Activated naive CD4-positive, alpha-beta T cell treated with anti-CD3 and anti-CD28 coated beads, Interleukin-2, amount 10 ng/mL, durations not matched to agents 7 days and 5 days (primary cell): ENCODE measurements at regions not wholly inside any gene's neighbourhood (a gene's known extent, or its start where the extent isn't known, plus 50 kb on each side); places are given as distances from the start of the nearest gene placed in this dataset.

Experiments
- CTCF ChIA-PET: fragments of 350-600 bp; sonication (Branson Sonifier 250); formaldehyde crosslinking; loops from one replicate; lab custom pipeline; 2021; ENCODE audit warnings: antibody characterized with exemption; lab: Charles Lee
- DNase-seq: peaks from one replicate; pipeline ENCODE4 v3.0.0-alpha.2; 2020
- H3K27ac Mint-ChIP-seq: one replicate; pipeline ENCODE4 v1.8.0; 2021; ENCODE audit warnings: mild to moderate bottlenecking, moderate library complexity, mixed read lengths
- H3K27me3 Mint-ChIP-seq: one replicate; pipeline ENCODE4 v1.8.0; 2021; ENCODE audit warnings: mild to moderate bottlenecking, mixed read lengths
- H3K36me3 Mint-ChIP-seq: one replicate; pipeline ENCODE4 v1.8.0; 2021; ENCODE audit warnings: mixed read lengths
- H3K4me1 Mint-ChIP-seq: one replicate; pipeline ENCODE4 v1.8.0; 2021; ENCODE audit warnings: mixed read lengths
- H3K4me3 Mint-ChIP-seq: one replicate; pipeline ENCODE4 v1.8.0; 2021; ENCODE audit warnings: mild to moderate bottlenecking, moderate library complexity, mixed read lengths
- H3K9me3 Mint-ChIP-seq: one replicate; pipeline ENCODE4 v1.8.0; 2021; ENCODE audit warnings: mixed read lengths

GRCh38 chr11:134794192-134794591, 382.1 kb upstream of the B3GAT1 start:
- Mint-ChIP-seq H3K9me3 (no peaks in the 10 kb centered on the region), H3K4me3 (no peak overlapping the region), H3K4me1 (no peaks in the 10 kb centered on the region), H3K36me3 (no peaks in the 10 kb centered on the region), H3K27ac (no peak overlapping the region), H3K27me3 (peaks cover 4% of the 10 kb centered on the region)
- no peak for DNase-seq
- CTCF ChIA-PET: no interaction called here

GRCh38 chr11:134792677-134793076, 380.6 kb upstream of the B3GAT1 start:
- Mint-ChIP-seq H3K4me1 (no peaks in the 10 kb centered on the region), H3K27me3 (peaks cover 4% of the 10 kb centered on the region), H3K9me3 (no peaks in the 10 kb centered on the region), H3K27ac (no peak overlapping the region), H3K4me3 (no peak overlapping the region), H3K36me3 (no peaks in the 10 kb centered on the region)
- no peak for DNase-seq
- CTCF ChIA-PET: interaction anchor here (1.0 kb wide), 1 partner anchor 11 kb away, joined by 3 read pairs; no protein-coding TSS in a partner anchor

DNA sequence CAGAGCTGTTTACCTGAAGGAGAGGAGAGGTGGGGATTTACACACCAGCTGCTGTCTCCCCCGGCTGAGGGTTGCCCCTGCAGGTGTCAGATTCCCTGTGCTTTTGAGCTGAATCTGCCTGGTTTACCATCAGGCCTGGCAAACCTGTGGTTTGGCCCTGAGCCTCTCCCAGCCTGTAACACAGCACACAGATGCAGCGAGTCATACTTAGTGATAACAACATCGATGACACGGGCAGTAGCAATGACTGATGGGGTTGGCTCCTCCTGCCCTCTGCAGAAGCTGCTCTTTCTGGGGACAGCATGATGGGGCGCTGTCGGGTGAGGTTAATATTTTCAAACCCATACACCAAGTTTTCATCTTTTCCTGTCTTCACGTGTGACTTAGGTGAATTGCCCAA, 380.0 kb upstream of the B3GAT1 start:
- Mint-ChIP-seq H3K4me1 (no peaks in the 10 kb centered on the region), H3K27ac (no peak overlapping the region), H3K36me3 (no peaks in the 10 kb centered on the region), H3K27me3 (peaks cover 4% of the 10 kb centered on the region), H3K4me3 (no peak overlapping the region), H3K9me3 (no peaks in the 10 kb centered on the region)
- CTCF ChIA-PET: interaction anchor here (1.0 kb wide), 1 partner anchor 12 kb away, joined by 3 read pairs; no protein-coding TSS in a partner anchor
- DNase-seq: no peak

- Mint-ChIP-seq H3K36me3 (no peaks in the 10 kb centered on the region), H3K4me3 (no peak overlapping the region), H3K27ac (no peak overlapping the region), H3K27me3 (peaks cover 4% of the 10 kb centered on the region), H3K9me3 (no peaks in the 10 kb centered on the region), H3K4me1 (no peaks in the 10 kb centered on the region)
- CTCF ChIA-PET: no interaction called here
- no peak for DNase-seq
Measured at GRCh38 chr11:134791102-134791501, 379.1 kb upstream of the B3GAT1 start.

GRCh38 chr11:134789104-134789503, 377.1 kb upstream of the B3GAT1 start:
- H3K4me1 Mint-ChIP-seq: no peaks in the 10 kb centered on the region
- no peak overlapping the region for H3K27ac Mint-ChIP-seq
- H3K36me3 Mint-ChIP-seq: no peaks in the 10 kb centered on the region
- no peaks in the 10 kb centered on the region for H3K9me3 Mint-ChIP-seq
- CTCF ChIA-PET: no interaction called here
- peaks cover 4% of the 10 kb centered on the region for H3K27me3 Mint-ChIP-seq
- no peak overlapping the region for H3K4me3 Mint-ChIP-seq
- no peak for DNase-seq

GRCh38 chr11:134786636-134787035, 374.6 kb upstream of the B3GAT1 start:
- CTCF ChIA-PET: no interaction called here
- DNase-seq: no peak
- Mint-ChIP-seq H3K4me3 (no peak overlapping the region), H3K36me3 (no peaks in the 10 kb centered on the region), H3K27ac (no peak overlapping the region), H3K9me3 (no peaks in the 10 kb centered on the region), H3K27me3 (no peaks in the 10 kb centered on the region), H3K4me1 (no peaks in the 10 kb centered on the region)

DNA sequence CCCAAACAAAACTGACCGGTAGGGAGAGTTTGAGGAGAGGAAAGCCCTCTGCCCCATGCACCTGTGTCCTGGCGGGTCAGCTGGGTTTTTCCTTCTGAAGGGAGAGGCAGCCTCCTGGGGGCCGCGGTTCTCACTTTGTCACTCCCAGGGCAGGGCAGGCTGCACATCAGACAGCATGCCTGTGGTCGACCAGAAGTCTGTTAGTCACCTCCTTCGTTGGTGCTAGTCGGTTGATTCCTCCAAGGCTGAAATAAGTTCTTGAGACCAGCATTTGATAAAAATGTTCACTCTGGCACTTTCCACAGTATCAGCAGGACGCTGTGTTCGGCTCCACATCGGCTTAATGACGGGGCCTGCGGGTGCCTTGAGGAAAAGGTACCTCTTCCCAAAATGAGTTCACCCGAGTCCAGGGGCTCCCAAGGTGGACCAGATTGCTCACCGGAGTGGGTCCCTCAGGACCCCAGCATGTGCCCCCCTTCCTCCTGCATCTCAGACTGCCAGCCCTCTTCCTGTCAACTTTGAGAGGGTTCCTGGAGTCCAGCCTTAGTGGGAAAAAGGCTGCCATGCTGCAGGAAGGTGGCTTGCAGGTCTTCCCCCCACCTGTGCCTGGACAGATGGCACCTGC, 373.7 kb upstream of the B3GAT1 start:
- Mint-ChIP-seq H3K9me3 (no peaks in the 10 kb centered on the region), H3K4me3 (no peak overlapping the region), H3K27ac (no peak overlapping the region), H3K4me1 (no peaks in the 10 kb centered on the region), H3K27me3 (peaks cover 5% of the 10 kb centered on the region), H3K36me3 (no peaks in the 10 kb centered on the region)
- no peak for DNase-seq
- CTCF ChIA-PET: no interaction called here

- Mint-ChIP-seq H3K4me1 (no peaks in the 10 kb centered on the region), H3K9me3 (no peaks in the 10 kb centered on the region), H3K4me3 (no peak overlapping the region), H3K36me3 (no peaks in the 10 kb centered on the region), H3K27me3 (peaks cover 9% of the 10 kb centered on the region), H3K27ac (no peak overlapping the region)
- DNase-seq: no peak
- CTCF ChIA-PET: no interaction called here
Measured at GRCh38 chr11:134785059-134785458, 373.0 kb upstream of the B3GAT1 start.

GRCh38 chr11:134784568-134784967, 372.5 kb upstream of the B3GAT1 start:
- Mint-ChIP-seq H3K27ac (no peak overlapping the region), H3K4me3 (no peak overlapping the region), H3K9me3 (no peaks in the 10 kb centered on the region), H3K36me3 (no peaks in the 10 kb centered on the region), H3K4me1 (no peaks in the 10 kb centered on the region), H3K27me3 (peaks cover 13% of the 10 kb centered on the region)
- CTCF ChIA-PET: no interaction called here
- DNase-seq: no peak

GRCh38 chr11:134784046-134784445, 372.0 kb upstream of the B3GAT1 start:
- DNase-seq: no peak
- H3K36me3 Mint-ChIP-seq: no peaks in the 10 kb centered on the region
- CTCF ChIA-PET: no interaction called here
- H3K27ac Mint-ChIP-seq: no peak overlapping the region
- H3K27me3 Mint-ChIP-seq: peaks cover 13% of the 10 kb centered on the region
- H3K4me1 Mint-ChIP-seq: no peaks in the 10 kb centered on the region
- H3K9me3 Mint-ChIP-seq: no peaks in the 10 kb centered on the region
- no peak overlapping the region for H3K4me3 Mint-ChIP-seq

DNA sequence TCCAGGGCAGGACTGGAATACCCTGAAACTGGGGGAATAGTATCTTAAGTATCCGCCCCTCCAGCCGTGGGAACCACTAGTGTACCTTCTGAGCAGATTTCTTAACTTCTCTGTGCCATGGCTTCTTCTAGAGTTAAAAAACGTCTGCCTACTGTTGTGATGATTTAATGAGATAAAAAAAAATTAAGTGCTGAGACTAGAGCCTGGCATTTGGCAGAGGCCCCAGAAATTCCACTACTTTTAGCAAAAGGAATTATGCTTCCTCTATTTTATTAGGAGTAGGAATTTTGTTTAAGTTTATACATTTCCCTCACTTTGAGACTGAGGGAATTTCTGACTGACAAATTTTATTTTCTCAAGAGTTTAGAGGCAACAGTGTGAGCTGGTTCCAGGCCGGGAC, 371.2 kb upstream of the B3GAT1 start:
- no peaks in the 10 kb centered on the region for H3K9me3 Mint-ChIP-seq
- no peak for DNase-seq
- H3K36me3 Mint-ChIP-seq: no peaks in the 10 kb centered on the region
- H3K4me1 Mint-ChIP-seq: no peaks in the 10 kb centered on the region
- H3K27me3 Mint-ChIP-seq: peaks cover 13% of the 10 kb centered on the region
- CTCF ChIA-PET: no interaction called here
- no peak overlapping the region for H3K27ac Mint-ChIP-seq
- H3K4me3 Mint-ChIP-seq: no peak overlapping the region

DNA sequence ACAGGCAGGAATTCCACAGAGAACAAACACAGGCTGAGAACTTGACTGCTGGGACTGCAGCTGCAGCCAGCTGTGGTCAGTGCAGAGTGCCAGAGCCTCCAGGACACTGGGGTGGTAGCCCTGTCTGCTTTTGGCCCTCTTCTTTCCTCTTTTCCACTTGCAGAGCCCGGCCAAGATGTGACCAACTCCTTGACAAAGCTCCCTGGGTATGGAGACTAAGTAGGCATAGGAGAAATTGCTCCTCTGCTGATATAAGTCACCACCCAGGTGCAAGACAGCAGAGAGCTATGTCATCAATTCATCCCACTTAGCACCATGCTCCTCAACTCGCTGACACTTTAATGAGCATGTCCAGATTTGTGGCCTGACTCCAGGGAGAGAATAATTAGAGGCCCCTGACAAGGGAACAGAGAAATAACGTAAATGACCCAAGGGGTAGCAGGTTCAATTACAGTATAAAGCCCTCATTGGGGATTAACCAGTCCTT, 369.4 kb upstream of the B3GAT1 start:
- DNase-seq: no peak
- Mint-ChIP-seq H3K4me1 (no peaks in the 10 kb centered on the region), H3K36me3 (no peaks in the 10 kb centered on the region), H3K27ac (no peak overlapping the region), H3K9me3 (no peaks in the 10 kb centered on the region), H3K27me3 (peaks cover 13% of the 10 kb centered on the region), H3K4me3 (no peak overlapping the region)
- CTCF ChIA-PET: no interaction called here

- no peak for DNase-seq
- Mint-ChIP-seq H3K4me3 (no peak overlapping the region), H3K36me3 (no peaks in the 10 kb centered on the region), H3K4me1 (no peaks in the 10 kb centered on the region), H3K9me3 (no peaks in the 10 kb centered on the region), H3K27ac (no peak overlapping the region), H3K27me3 (peaks cover 13% of the 10 kb centered on the region)
- CTCF ChIA-PET: no interaction called here
Measured at GRCh38 chr11:134780486-134781147, 368.6 kb upstream of the B3GAT1 start.

DNA sequence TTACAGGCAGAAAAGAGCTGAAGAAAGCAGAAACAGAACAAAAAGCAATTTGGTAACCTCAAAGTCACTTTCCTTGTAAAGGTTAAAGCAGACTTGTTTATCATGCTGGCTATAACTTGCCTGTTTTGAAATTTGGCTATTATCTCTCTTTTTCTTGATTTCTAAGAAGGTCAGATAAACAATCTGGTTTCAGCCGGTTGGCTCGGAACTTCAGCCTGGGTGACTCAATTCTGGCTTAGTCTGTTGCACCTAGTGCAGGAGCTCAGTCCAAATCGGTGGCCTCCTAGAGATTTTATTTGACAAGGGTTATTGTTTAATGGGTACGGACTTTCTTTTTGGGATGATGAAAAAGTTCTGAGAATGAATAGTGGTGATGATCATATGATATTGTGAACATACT, 367.1 kb upstream of the B3GAT1 start:
- no peak for DNase-seq
- Mint-ChIP-seq H3K27ac (no peak overlapping the region), H3K36me3 (no peaks in the 10 kb centered on the region), H3K9me3 (no peaks in the 10 kb centered on the region), H3K4me1 (no peaks in the 10 kb centered on the region), H3K27me3 (peaks cover 13% of the 10 kb centered on the region), H3K4me3 (no peak overlapping the region)
- CTCF ChIA-PET: no interaction called here

DNA sequence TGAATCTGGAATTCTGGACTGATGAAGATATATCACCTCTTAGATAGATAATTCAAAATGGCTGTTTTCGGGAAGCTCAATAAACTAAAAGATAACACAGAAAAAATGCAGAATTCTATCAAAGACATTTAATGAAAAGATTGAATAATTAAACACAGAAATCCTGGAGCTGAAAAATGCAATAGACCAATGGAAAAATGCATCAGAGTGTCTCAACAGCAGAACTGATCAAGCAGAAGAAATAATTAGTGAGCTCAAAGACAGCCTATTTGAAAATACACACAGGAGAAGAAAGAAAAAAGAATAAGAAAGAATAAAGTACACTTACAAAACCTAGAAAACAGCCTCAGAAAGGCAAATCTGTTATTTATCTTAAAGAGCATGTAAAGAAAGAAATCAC, 356.4 kb upstream of the B3GAT1 start:
- Mint-ChIP-seq H3K36me3 (peaks cover 1% of the 10 kb centered on the region), H3K4me1 (no peaks in the 10 kb centered on the region), H3K9me3 (peaks cover 11% of the 10 kb centered on the region), H3K27ac (no peak overlapping the region), H3K27me3 (peaks cover 4% of the 10 kb centered on the region), H3K4me3 (no peak overlapping the region)
- CTCF ChIA-PET: no interaction called here
- no peak for DNase-seq
